Fibroblast of skin of scalp (primary cell): ENCODE measurements at regions not wholly inside any gene's neighbourhood (a gene's known extent, or its start where the extent isn't known, plus 50 kb on each side); places are given as distances from the start of the nearest gene placed in this dataset.

Experiments
- DNase-seq: peaks from one replicate; pipeline ENCODE4 v3.0.0-alpha.2; 2013

- DNase-seq = peak; percentile 46
These were observed 69.7 kb upstream of the ACKR3 start for GRCh38 chr2:236499691-236500578.

- DNase-seq = no peak
These were observed 68.6 kb upstream of the ACKR3 start for GRCh38 chr2:236501026-236501425.

- DNase-seq = no peak
These were observed 68.1 kb upstream of the ACKR3 start for GRCh38 chr2:236501531-236501930.

- DNase-seq = no peak
These were observed 66.5 kb upstream of the ACKR3 start for GRCh38 chr2:236503100-236503499.

GRCh38 chr2:236503583-236503982 lies 66.0 kb upstream of the ACKR3 start:
- no peak for DNase-seq

- no peak for DNase-seq
These were observed 64.6 kb upstream of the ACKR3 start for GRCh38 chr2:236505041-236505440.

GRCh38 chr2:236505648-236506047 lies 64.0 kb upstream of the ACKR3 start:
- DNase-seq = no peak

GRCh38 chr2:236507393-236508085 lies 62.1 kb upstream of the ACKR3 start:
- peak; percentile 41 for DNase-seq

GRCh38 chr2:236508466-236508865 lies 61.2 kb upstream of the ACKR3 start:
- no peak for DNase-seq

GRCh38 chr2:236510034-236510433 lies 59.6 kb upstream of the ACKR3 start:
- no peak for DNase-seq

- DNase-seq = no peak
These were observed 58.4 kb upstream of the ACKR3 start for GRCh38 chr2:236511266-236511665.

- DNase-seq = no peak
These were observed 57.4 kb upstream of the ACKR3 start for GRCh38 chr2:236512267-236512666.

- DNase-seq = peak; percentile 63
These were observed 56.7 kb upstream of the ACKR3 start for GRCh38 chr2:236512902-236513435.

- DNase-seq = no peak
These were observed 55.7 kb upstream of the ACKR3 start for GRCh38 chr2:236513956-236514355.

- DNase-seq = no peak
These were observed 52.9 kb upstream of the ACKR3 start for GRCh38 chr2:236516708-236517107.

GRCh38 chr2:236517251-236518031 lies 52.2 kb upstream of the ACKR3 start:
- DNase-seq = peak; percentile 49
